ENCODE measurements at regions not wholly inside any gene's neighbourhood (a gene's known extent, or its start where the extent isn't known, plus 50 kb on each side); places are given as distances from the start of the nearest gene placed in this dataset.

- intact Hi-C loops (cut with DNase I) = no loop called here
- Histone ChIP-seq H3K27ac (no peak overlapping the region), H3K9me3 (peaks cover 23% of the 10 kb centered on the region), H3K27me3 (ENCODE audit: low read depth) (no peaks in the 10 kb centered on the region), H3K4me1 (no peaks in the 10 kb centered on the region), H3K36me3 (no peaks in the 10 kb centered on the region), H3K4me3 (no peak overlapping the region)
- TF ChIP-seq CTCF (IDR thresholded peaks at IDR 0.05) = no peak
- ATAC-seq (no peak), DNase-seq (no peak)
Observed at GRCh38 chr12:65705380-65705876, 118.9 kb upstream of the HMGA2 start.

GRCh38 chr12:65707051-65707450 is 117.2 kb upstream of the HMGA2 start:
- Histone ChIP-seq H3K4me3 (no peak overlapping the region), H3K36me3 (no peaks in the 10 kb centered on the region), H3K9me3 (peaks cover 23% of the 10 kb centered on the region), H3K27ac (no peak overlapping the region), H3K4me1 (no peaks in the 10 kb centered on the region), H3K27me3 (ENCODE audit: low read depth) (no peaks in the 10 kb centered on the region)
- DNase-seq (no peak), ATAC-seq (no peak)
- intact Hi-C loops (cut with DNase I) = no loop called here
- no peak for TF ChIP-seq CTCF (IDR thresholded peaks at IDR 0.05)

GRCh38 chr12:65712260-65713004 is 111.9 kb upstream of the HMGA2 start:
- intact Hi-C loops (cut with DNase I) = no loop called here
- no peaks in the 10 kb centered on the region for H3K36me3 ChIP-seq
- no peaks in the 10 kb centered on the region for H3K4me1 ChIP-seq
- H3K4me3 ChIP-seq = no peak overlapping the region
- no peak overlapping the region for H3K27ac ChIP-seq
- no peak for DNase-seq
- no peak for ATAC-seq
- TF ChIP-seq CTCF (IDR thresholded peaks at IDR 0.05) = no peak
- peaks cover under 1% of the 10 kb centered on the region for H3K27me3 ChIP-seq (ENCODE audit: low read depth)
- no peaks in the 10 kb centered on the region for H3K9me3 ChIP-seq

GRCh38 chr12:65715961-65716360 is 108.3 kb upstream of the HMGA2 start:
- H3K9me3 ChIP-seq = no peaks in the 10 kb centered on the region
- ATAC-seq = no peak
- DNase-seq = no peak
- H3K27ac ChIP-seq = no peak overlapping the region
- TF ChIP-seq CTCF (IDR thresholded peaks at IDR 0.05) = no peak
- intact Hi-C loops (cut with DNase I) = no loop called here
- H3K4me1 ChIP-seq = no peaks in the 10 kb centered on the region
- peaks cover 3% of the 10 kb centered on the region for H3K27me3 ChIP-seq (ENCODE audit: low read depth)
- no peak overlapping the region for H3K4me3 ChIP-seq
- no peaks in the 10 kb centered on the region for H3K36me3 ChIP-seq

- DNase-seq (no peak), ATAC-seq (no peak)
- no peak overlapping the region for H3K4me3 ChIP-seq
- no peak for TF ChIP-seq CTCF (IDR thresholded peaks at IDR 0.05)
- no peaks in the 10 kb centered on the region for H3K36me3 ChIP-seq
- H3K9me3 ChIP-seq = no peaks in the 10 kb centered on the region
- H3K4me1 ChIP-seq = no peaks in the 10 kb centered on the region
- no peak overlapping the region for H3K27ac ChIP-seq
- intact Hi-C loops (cut with DNase I) = no loop called here
- H3K27me3 ChIP-seq (ENCODE audit: low read depth) = peaks cover 3% of the 10 kb centered on the region
Observed at GRCh38 chr12:65720136-65721130, 103.8 kb upstream of the HMGA2 start.

Data from lower lobe of right lung (tissue), 2 donors.